NOMO-1 treated with dmso at 0.1 percent for 144 hours (cell line): ENCODE measurements at regions not wholly inside any gene's neighbourhood (a gene's known extent, or its start where the extent isn't known, plus 50 kb on each side); places are given as distances from the start of the nearest gene placed in this dataset.
"Not testable (repeated sequence)": the region's sequence is repeated elsewhere in the genome, so short reads cannot be mapped to it uniquely, and the experiment has no call there.

Experiments
- DNase-seq: peaks from one replicate; lab custom pipeline; 2025; ENCODE audit not compliant: unreplicated experiment; lab: John Stamatoyannopoulos, UW

- DNase-seq = no peak
Observed at GRCh38 chr7:124177891-124178290, 145.0 kb upstream of the TMEM229A start.

- not testable (repeated sequence) for DNase-seq
Observed at GRCh38 chr7:124171812-124172211, 138.9 kb upstream of the TMEM229A start.

- no peak for DNase-seq
Observed at GRCh38 chr7:124171068-124171467, 138.2 kb upstream of the TMEM229A start.

- DNase-seq = no peak
Observed at GRCh38 chr7:124168616-124169015, 135.7 kb upstream of the TMEM229A start.

- no peak for DNase-seq
Observed at GRCh38 chr7:124162667-124163066, 129.8 kb upstream of the TMEM229A start.

- DNase-seq = no peak
Observed at GRCh38 chr7:124155432-124156022, 122.7 kb upstream of the TMEM229A start.

- DNase-seq = no peak
Observed at GRCh38 chr7:124152859-124153692, 120.2 kb upstream of the TMEM229A start.

- no peak for DNase-seq
Observed at GRCh38 chr7:124137664-124138063, 104.8 kb upstream of the TMEM229A start.

- DNase-seq = no peak
Observed at GRCh38 chr7:124124201-124124600, 91.3 kb upstream of the TMEM229A start.

- no peak for DNase-seq
Observed at GRCh38 chr7:124120911-124121310, 88.0 kb upstream of the TMEM229A start.

GRCh38 chr7:124113045-124113444, 80.2 kb upstream of the TMEM229A start:
- no peak for DNase-seq

GRCh38 chr7:124106575-124106974, 73.7 kb upstream of the TMEM229A start:
- DNase-seq = no peak

GRCh38 chr7:124101173-124101768, 68.4 kb upstream of the TMEM229A start:
- no peak for DNase-seq

GRCh38 chr7:124100190-124100589, 67.3 kb upstream of the TMEM229A start:
- DNase-seq = no peak

GRCh38 chr7:124099585-124099984, 66.7 kb upstream of the TMEM229A start:
- not testable (repeated sequence) for DNase-seq

- DNase-seq = no peak
Observed at GRCh38 chr7:124089621-124090020, 56.8 kb upstream of the TMEM229A start.

- DNase-seq = no peak
Observed at GRCh38 chr7:124088590-124088989, 55.7 kb upstream of the TMEM229A start.

- no peak for DNase-seq
Observed at GRCh38 chr7:124086843-124087242, 54.0 kb upstream of the TMEM229A start.

- no peak for DNase-seq
Observed at GRCh38 chr7:124085179-124085578, 52.3 kb upstream of the TMEM229A start.

- no peak for DNase-seq
Observed at GRCh38 chr7:124084024-124084423, 51.2 kb upstream of the TMEM229A start.
